Gastroesophageal sphincter (tissue), 4 donors: ENCODE measurements at regions not wholly inside any gene's neighbourhood (a gene's known extent, or its start where the extent isn't known, plus 50 kb on each side); places are given as distances from the start of the nearest gene placed in this dataset.

Source experiments
- ATAC-seq: fragments of 150-250 bp; one replicate; pipeline ENCODE4 v1.9.1; 2016; ENCODE audit warnings: mild to moderate bottlenecking, moderate library complexity
- H3K27ac ChIP-seq, 4 donors: fragments of 200-600 bp; sonication (generic) in 3 of 4; 1 replicate in 3 of 4; 2 replicates in 1 of 4; pipeline ENCODE4 v1.5.1; 2016 to 2019
- H3K27me3 ChIP-seq: fragments of 200-600 bp; sonication (generic); one replicate; pipeline ENCODE4 v1.5.1; 2019
- H3K36me3 ChIP-seq, 2 donors: fragments of 200-600 bp; sonication (generic); one replicate each; pipeline ENCODE4 v1.5.1; 2019; ENCODE audit warnings: control low read depth in 1 of 2
- H3K4me1 ChIP-seq, 3 donors: fragments of 200-600 bp; sonication (generic); 1 replicate in 2 of 3; 2 replicates in 1 of 3; pipeline ENCODE4 v1.5.1; 2016 to 2019; ENCODE audit warnings: control low read depth in 2 of 3
- H3K4me3 ChIP-seq, 2 donors: fragments of 200-600 bp; sonication (generic); one replicate each; pipeline ENCODE4 v1.5.1; 2019; ENCODE audit warnings: mild to moderate bottlenecking in 1 of 2, moderate library complexity in 1 of 2
- H3K9me3 ChIP-seq, 3 donors: fragments of 200-600 bp; sonication (generic); one replicate each; pipeline ENCODE4 v1.5.1; 2017 to 2019; ENCODE audit warnings: control low read depth in 2 of 3
- EP300 ChIP-seq: sonication (generic); formaldehyde crosslinking; IDR thresholded peaks from one replicate; pipeline ENCODE4 v1.6.1; 2017; ENCODE audit warnings: antibody characterized with exemption, mild to moderate bottlenecking
- POLR2A ChIP-seq, 2 donors: fragments of 450-650 bp; IDR thresholded peaks; one replicate each; pipeline ENCODE4 v1.6.1; 2017; ENCODE audit warnings: antibody characterized with exemption in 2 of 2, mild to moderate bottlenecking in 2 of 2, moderate library complexity in 1 of 2
- POLR2AphosphoS5 ChIP-seq: sonication (generic); formaldehyde crosslinking; IDR thresholded peaks from one replicate; pipeline ENCODE4 v1.6.1; 2017; ENCODE audit warnings: antibody characterized with exemption
- WGBS, 2 donors: methylation state at CpG; one replicate each; pipeline ENCODE4 v1.1.5; 2018; ENCODE audit warnings: low coverage in 1 of 2; 5-methylcytosine and 5-hydroxymethylcytosine counted together
- TF ChIP-seq, protein P1 (sequence below), 4 experiments: fragments of 200-600 bp in 2 of 4; fragments of 450-650 bp in 2 of 4; sonication (generic) in 1 of 4; IDR thresholded peaks; one replicate each; pipeline ENCODE4 v1.5.1; 2017 to 2019; ENCODE audit warnings: antibody characterized with exemption in 4 of 4, mild to moderate bottlenecking in 2 of 4, moderate library complexity in 2 of 4

GRCh38 chr9:78567693-78568092, 270.8 kb downstream of the PSAT1 start:
- Histone ChIP-seq H3K4me1 (no peaks in the 10 kb centered on the region), H3K4me3 (no peak overlapping the region), H3K36me3 (no peaks in the 10 kb centered on the region), H3K9me3 (no peaks in the 10 kb centered on the region), H3K27me3 (no peaks in the 10 kb centered on the region), H3K27ac (no peak overlapping the region)
- WGBS, 2 donors: 81 to 90% methylated on average over 3 of the region's 3 CpGs
- TF ChIP-seq POLR2AphosphoS5 (no peak), EP300 (no peak), POLR2A (IDR thresholded peaks at IDR 0.05) (no peak)
- TF ChIP-seq, protein P1, sequence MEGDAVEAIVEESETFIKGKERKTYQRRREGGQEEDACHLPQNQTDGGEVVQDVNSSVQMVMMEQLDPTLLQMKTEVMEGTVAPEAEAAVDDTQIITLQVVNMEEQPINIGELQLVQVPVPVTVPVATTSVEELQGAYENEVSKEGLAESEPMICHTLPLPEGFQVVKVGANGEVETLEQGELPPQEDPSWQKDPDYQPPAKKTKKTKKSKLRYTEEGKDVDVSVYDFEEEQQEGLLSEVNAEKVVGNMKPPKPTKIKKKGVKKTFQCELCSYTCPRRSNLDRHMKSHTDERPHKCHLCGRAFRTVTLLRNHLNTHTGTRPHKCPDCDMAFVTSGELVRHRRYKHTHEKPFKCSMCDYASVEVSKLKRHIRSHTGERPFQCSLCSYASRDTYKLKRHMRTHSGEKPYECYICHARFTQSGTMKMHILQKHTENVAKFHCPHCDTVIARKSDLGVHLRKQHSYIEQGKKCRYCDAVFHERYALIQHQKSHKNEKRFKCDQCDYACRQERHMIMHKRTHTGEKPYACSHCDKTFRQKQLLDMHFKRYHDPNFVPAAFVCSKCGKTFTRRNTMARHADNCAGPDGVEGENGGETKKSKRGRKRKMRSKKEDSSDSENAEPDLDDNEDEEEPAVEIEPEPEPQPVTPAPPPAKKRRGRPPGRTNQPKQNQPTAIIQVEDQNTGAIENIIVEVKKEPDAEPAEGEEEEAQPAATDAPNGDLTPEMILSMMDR (IDR thresholded peaks at IDR 0.05): no peak
- no peak for ATAC-seq

DNA sequence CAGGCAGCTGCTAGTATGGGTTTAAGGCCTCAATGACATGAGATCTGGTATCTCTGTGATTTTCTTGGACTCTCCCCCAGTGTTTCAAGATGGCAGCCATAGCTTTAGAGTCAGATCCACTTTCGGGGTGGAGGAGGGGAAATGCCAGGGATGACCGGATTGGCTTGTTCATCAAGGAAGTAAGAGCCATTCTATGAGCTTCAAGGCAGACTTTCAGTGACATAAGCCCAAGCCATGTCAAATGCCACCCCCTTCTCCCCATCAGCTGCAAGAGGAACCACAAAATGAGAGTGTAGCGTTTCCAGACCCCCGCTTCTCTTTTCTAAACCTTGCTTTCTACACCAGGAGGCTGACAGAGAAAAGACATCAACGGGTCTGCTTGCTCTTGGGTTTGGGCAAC, 271.8 kb downstream of the PSAT1 start:
- H3K27me3 ChIP-seq: no peaks in the 10 kb centered on the region
- 89 to 97% methylated on average over 2 to 5 of the region's 5 CpGs for WGBS, 2 donors

GRCh38 chr9:78572266-78572665, 275.3 kb downstream of the PSAT1 start:
- Histone ChIP-seq H3K4me3 (no peak overlapping the region), H3K4me1 (no peaks in the 10 kb centered on the region), H3K36me3 (no peaks in the 10 kb centered on the region), H3K27ac (no peak overlapping the region), H3K9me3 (no peaks in the 10 kb centered on the region), H3K27me3 (no peaks in the 10 kb centered on the region)
- 66 to 79% methylated on average over 2 to 3 of the region's 3 CpGs for WGBS, 2 donors
- TF ChIP-seq POLR2A (IDR thresholded peaks at IDR 0.05) (no peak), POLR2AphosphoS5 (no peak), EP300 (no peak)
- TF ChIP-seq, protein P1 (IDR thresholded peaks at IDR 0.05): no peak
- ATAC-seq: no peak

More for the DNA sequence above, 271.8 kb downstream of the PSAT1 start:
- Histone ChIP-seq H3K9me3 (no peaks in the 10 kb centered on the region), H3K27ac (no peak overlapping the region), H3K4me3 (no peak overlapping the region), H3K36me3 (no peaks in the 10 kb centered on the region), H3K4me1 (no peaks in the 10 kb centered on the region)
- ATAC-seq: no peak
- no peak for TF ChIP-seq POLR2AphosphoS5
- TF ChIP-seq, protein P1 (IDR thresholded peaks at IDR 0.05): no peak
- TF ChIP-seq POLR2A (IDR thresholded peaks at IDR 0.05): no peak
- TF ChIP-seq EP300: no peak

DNA sequence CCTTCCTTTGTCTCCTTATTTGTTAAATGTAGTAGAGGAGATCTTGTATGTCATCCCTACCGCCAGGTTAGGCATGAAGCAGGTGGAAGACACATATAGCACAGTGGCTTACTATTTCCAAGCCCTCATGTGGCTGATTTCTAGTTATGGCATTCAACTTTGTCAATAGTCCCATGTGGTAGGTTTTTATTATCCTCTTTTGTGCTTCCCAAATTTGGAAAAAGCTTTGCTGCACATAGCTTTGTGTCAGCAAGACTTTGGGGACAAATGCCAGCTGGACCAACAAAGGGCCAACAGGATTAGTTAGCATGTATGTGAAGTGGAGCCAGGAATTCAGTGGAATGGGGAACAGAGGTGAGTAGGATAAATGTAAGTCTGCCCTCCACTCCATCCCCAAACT, 276.3 kb downstream of the PSAT1 start:
- Histone ChIP-seq H3K27ac (no peak overlapping the region), H3K27me3 (no peaks in the 10 kb centered on the region), H3K4me3 (no peak overlapping the region), H3K36me3 (no peaks in the 10 kb centered on the region), H3K9me3 (no peaks in the 10 kb centered on the region), H3K4me1 (no peaks in the 10 kb centered on the region)
- no peak for ATAC-seq
- TF ChIP-seq POLR2A (IDR thresholded peaks at IDR 0.05) (no peak), POLR2AphosphoS5 (no peak), EP300 (no peak)
- TF ChIP-seq, protein P1 (IDR thresholded peaks at IDR 0.05): no peak
- 91% methylated on average over 1 of the region's 1 CpG; no CpG with 5 or more reads in 1 of the 2 donors for WGBS, 2 donors

DNA sequence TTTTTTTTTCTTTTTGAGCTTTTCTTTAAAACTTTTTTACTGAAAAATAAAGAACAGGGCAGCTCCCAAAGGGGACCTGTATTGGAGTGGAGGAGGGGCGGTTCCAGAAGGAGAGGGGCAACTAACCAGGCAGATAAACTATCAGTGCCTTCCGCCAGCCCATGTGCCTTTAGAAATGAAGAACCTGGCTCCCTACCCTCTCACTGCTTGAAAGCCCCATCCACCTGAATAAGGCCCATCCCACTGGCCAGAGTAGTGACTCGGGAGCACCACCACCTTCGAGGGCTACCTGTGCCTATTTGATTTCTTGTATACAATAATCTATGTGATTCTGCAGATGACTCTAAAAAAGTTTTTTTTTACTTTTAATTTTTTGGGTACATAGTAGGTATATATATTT, 276.7 kb downstream of the PSAT1 start:
- no peak overlapping the region for H3K4me3 ChIP-seq
- WGBS, 2 donors: 0 to 92% methylated on average over 1 to 3 of the region's 4 CpGs
- H3K27me3 ChIP-seq: no peaks in the 10 kb centered on the region
- no peaks in the 10 kb centered on the region for H3K36me3 ChIP-seq
- TF ChIP-seq, protein P1 (IDR thresholded peaks at IDR 0.05): no peak
- TF ChIP-seq POLR2A (IDR thresholded peaks at IDR 0.05) (no peak), POLR2AphosphoS5 (no peak), EP300 (no peak)
- H3K9me3 ChIP-seq: no peaks in the 10 kb centered on the region
- no peak overlapping the region for H3K27ac ChIP-seq
- H3K4me1 ChIP-seq: no peaks in the 10 kb centered on the region
- no peak for ATAC-seq
